ENCODE measurements at regions not wholly inside any gene's neighbourhood (a gene's known extent, or its start where the extent isn't known, plus 50 kb on each side); places are given as distances from the start of the nearest gene placed in this dataset.

GRCh38 chr10:33955676-33956075, 621.2 kb upstream of the NRP1 start:
- intact Hi-C loops (cut with DNase I), result no loop called here
- Histone ChIP-seq H3K4me1 (no peaks in the 10 kb centered on the region), H3K27me3 (peaks cover 0 to 7% (median 0%) of the 10 kb centered on the region in 4 donors), H3K36me3 (no peaks in the 10 kb centered on the region), H3K4me3 (no peak overlapping the region), H3K27ac (no peak overlapping the region), H3K9me3 (no peaks in the 10 kb centered on the region)
- no peak for DNase-seq
- TF ChIP-seq POLR2A (IDR thresholded peaks at IDR 0.05), result no peak
- no peak for TF ChIP-seq CTCF (IDR thresholded peaks at IDR 0.05)
- 68 to 88% methylated on average over 1 of the region's 1 CpG for WGBS, 2 donors

- Histone ChIP-seq H3K36me3 (no peaks in the 10 kb centered on the region), H3K9me3 (no peaks in the 10 kb centered on the region), H3K27ac (no peak overlapping the region), H3K4me1 (no peaks in the 10 kb centered on the region), H3K27me3 (peaks cover 0 to 7% (median 0%) of the 10 kb centered on the region in 4 donors), H3K4me3 (no peak overlapping the region)
- TF ChIP-seq POLR2A (IDR thresholded peaks at IDR 0.05) (no peak), CTCF (IDR thresholded peaks at IDR 0.05) (no peak)
- no peak for DNase-seq
- WGBS, 2 donors, result 83 to 90% methylated on average over 8 of the region's 8 CpGs
- intact Hi-C loops (cut with DNase I), result no loop called here
These were observed 618.4 kb upstream of the NRP1 start for GRCh38 chr10:33952692-33953360.

GRCh38 chr10:33950206-33950605, 615.7 kb upstream of the NRP1 start:
- no peak for DNase-seq
- H3K4me1 ChIP-seq, result no peaks in the 10 kb centered on the region
- H3K9me3 ChIP-seq, result no peaks in the 10 kb centered on the region
- H3K36me3 ChIP-seq, result no peaks in the 10 kb centered on the region
- intact Hi-C loops (cut with DNase I), result no loop called here
- H3K27me3 ChIP-seq, result peaks cover 0 to 7% (median 0%) of the 10 kb centered on the region in 4 donors
- no peak overlapping the region for H3K4me3 ChIP-seq
- H3K27ac ChIP-seq, result no peak overlapping the region
- 65 to 75% methylated on average over 1 of the region's 1 CpG for WGBS, 2 donors
- TF ChIP-seq POLR2A (IDR thresholded peaks at IDR 0.05), result no peak
- TF ChIP-seq CTCF (IDR thresholded peaks at IDR 0.05), result no peak

- Histone ChIP-seq H3K9me3 (no peaks in the 10 kb centered on the region), H3K4me1 (no peaks in the 10 kb centered on the region), H3K27me3 (peaks cover 0 to 17% (median 0%) of the 10 kb centered on the region in 4 donors), H3K27ac (no peak overlapping the region), H3K36me3 (no peaks in the 10 kb centered on the region), H3K4me3 (no peak overlapping the region)
- intact Hi-C loops (cut with DNase I), result no loop called here
- no peak for DNase-seq
- 77 to 83% methylated on average over 5 of the region's 5 CpGs for WGBS, 2 donors
- TF ChIP-seq POLR2A (IDR thresholded peaks at IDR 0.05) (no peak), CTCF (IDR thresholded peaks at IDR 0.05) (no peak)
These were observed 613.1 kb upstream of the NRP1 start for GRCh38 chr10:33947544-33947943.

- no peak for DNase-seq
- intact Hi-C loops (cut with DNase I), result no loop called here
- Histone ChIP-seq H3K27me3 (peaks cover 0 to 11% (median 0%) of the 10 kb centered on the region in 4 donors), H3K36me3 (no peaks in the 10 kb centered on the region), H3K9me3 (no peaks in the 10 kb centered on the region), H3K4me3 (no peak overlapping the region), H3K4me1 (peaks cover 0 to 2% (median under 1%) of the 10 kb centered on the region in 3 donors), H3K27ac (no peak overlapping the region)
- 53 to 58% methylated on average over 1 of the region's 1 CpG for WGBS, 2 donors
- no peak for TF ChIP-seq CTCF (IDR thresholded peaks at IDR 0.05)
- TF ChIP-seq POLR2A (IDR thresholded peaks at IDR 0.05), result no peak
These were observed 610.6 kb upstream of the NRP1 start for GRCh38 chr10:33945051-33945450.
